ENCODE measurements at regions not wholly inside any gene's neighbourhood (a gene's known extent, or its start where the extent isn't known, plus 50 kb on each side); places are given as distances from the start of the nearest gene placed in this dataset.
A peak's percentile ranks its signal among the peaks of the same experiment; 100 is the strongest.

DNA sequence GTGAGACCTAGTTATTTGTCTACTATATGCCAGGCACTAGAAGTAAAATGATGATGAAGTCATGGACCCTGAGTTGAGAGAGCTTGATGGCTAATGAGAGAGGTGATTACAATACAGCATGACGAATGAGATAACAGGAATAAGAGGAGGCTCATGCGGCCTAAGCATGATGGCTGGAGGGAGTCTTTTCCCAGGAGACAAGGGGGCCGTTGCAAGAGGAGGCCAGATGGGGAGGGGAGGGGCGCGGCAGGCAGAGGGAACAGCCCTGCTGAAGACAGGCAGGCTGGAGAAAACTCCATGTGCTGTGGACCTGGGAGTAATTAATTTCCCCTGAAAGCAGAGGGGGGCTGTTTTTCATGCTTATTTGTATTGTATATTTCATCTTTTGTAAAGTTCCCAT is 144.7 kb upstream of the RFLNA start (continued):
- TF ChIP-seq, protein P1, sequence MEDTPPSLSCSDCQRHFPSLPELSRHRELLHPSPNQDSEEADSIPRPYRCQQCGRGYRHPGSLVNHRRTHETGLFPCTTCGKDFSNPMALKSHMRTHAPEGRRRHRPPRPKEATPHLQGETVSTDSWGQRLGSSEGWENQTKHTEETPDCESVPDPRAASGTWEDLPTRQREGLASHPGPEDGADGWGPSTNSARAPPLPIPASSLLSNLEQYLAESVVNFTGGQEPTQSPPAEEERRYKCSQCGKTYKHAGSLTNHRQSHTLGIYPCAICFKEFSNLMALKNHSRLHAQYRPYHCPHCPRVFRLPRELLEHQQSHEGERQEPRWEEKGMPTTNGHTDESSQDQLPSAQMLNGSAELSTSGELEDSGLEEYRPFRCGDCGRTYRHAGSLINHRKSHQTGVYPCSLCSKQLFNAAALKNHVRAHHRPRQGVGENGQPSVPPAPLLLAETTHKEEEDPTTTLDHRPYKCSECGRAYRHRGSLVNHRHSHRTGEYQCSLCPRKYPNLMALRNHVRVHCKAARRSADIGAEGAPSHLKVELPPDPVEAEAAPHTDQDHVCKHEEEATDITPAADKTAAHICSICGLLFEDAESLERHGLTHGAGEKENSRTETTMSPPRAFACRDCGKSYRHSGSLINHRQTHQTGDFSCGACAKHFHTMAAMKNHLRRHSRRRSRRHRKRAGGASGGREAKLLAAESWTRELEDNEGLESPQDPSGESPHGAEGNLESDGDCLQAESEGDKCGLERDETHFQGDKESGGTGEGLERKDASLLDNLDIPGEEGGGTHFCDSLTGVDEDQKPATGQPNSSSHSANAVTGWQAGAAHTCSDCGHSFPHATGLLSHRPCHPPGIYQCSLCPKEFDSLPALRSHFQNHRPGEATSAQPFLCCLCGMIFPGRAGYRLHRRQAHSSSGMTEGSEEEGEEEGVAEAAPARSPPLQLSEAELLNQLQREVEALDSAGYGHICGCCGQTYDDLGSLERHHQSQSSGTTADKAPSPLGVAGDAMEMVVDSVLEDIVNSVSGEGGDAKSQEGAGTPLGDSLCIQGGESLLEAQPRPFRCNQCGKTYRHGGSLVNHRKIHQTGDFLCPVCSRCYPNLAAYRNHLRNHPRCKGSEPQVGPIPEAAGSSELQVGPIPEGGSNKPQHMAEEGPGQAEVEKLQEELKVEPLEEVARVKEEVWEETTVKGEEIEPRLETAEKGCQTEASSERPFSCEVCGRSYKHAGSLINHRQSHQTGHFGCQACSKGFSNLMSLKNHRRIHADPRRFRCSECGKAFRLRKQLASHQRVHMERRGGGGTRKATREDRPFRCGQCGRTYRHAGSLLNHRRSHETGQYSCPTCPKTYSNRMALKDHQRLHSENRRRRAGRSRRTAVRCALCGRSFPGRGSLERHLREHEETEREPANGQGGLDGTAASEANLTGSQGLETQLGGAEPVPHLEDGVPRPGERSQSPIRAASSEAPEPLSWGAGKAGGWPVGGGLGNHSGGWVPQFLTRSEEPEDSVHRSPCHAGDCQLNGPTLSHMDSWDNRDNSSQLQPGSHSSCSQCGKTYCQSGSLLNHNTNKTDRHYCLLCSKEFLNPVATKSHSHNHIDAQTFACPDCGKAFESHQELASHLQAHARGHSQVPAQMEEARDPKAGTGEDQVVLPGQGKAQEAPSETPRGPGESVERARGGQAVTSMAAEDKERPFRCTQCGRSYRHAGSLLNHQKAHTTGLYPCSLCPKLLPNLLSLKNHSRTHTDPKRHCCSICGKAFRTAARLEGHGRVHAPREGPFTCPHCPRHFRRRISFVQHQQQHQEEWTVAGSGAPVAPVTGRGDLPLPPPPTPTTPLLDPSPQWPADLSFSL (CRISPR knock-in tag; IDR thresholded peaks at IDR 0.05): no peak

DNA sequence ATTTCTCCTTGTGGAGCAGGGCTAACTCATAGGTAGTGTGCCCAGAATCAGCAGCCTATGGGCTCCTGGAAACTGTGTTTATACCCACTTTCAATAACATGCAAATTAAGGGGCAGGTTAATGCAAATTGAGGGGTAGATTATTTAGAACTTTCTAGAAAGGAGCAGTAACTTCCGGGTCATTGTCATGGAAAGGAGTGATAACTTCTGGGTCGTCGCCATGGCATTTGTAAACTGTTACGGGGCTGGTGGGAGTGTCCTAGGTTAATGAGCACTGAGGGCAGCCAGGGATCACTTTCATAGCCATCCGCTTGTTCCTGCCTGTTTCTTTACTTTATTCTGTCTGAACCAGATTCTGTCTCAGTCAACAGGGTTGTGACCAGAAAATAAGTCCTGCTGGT is 143.3 kb upstream of the RFLNA start:
- Histone ChIP-seq H4K20me1 (ENCODE audit: insufficient read depth, low read length) (no peaks in the 10 kb centered on the region), H3K27ac (ENCODE audit: extremely low read length, insufficient read depth, low read length) (no peak overlapping the region), H3K4me2 (ENCODE audit: low read depth, low read length) (no peak overlapping the region), H3K9me3 (ENCODE audit: low read length) (no peaks in the 10 kb centered on the region), H2AFZ (ENCODE audit: low read length) (no peak overlapping the region), H3K27me3 (ENCODE audit: control insufficient read depth in 1 of 2, insufficient read depth in 2 of 2, low read length in 2 of 2) (peaks cover 0 to 30% of the 10 kb centered on the region in 2 experiments; a peak in 2 of 5 replicates), H3K9ac (ENCODE audit: insufficient read depth, low read depth, low read length) (no peak overlapping the region), H3K79me2 (ENCODE audit: insufficient read depth, low read length) (no peaks in the 10 kb centered on the region), H3K4me1 (ENCODE audit: insufficient read depth, low read length) (no peaks in the 10 kb centered on the region), H3K36me3 (replicated peaks in 1 of 2; ENCODE audit: control insufficient read depth in 1 of 2, insufficient read depth in 2 of 2, low read length in 2 of 2) (no peaks in the 10 kb centered on the region), H3K4me3 (replicated peaks in 1 of 3; ENCODE audit: insufficient read depth in 1 of 3, low read depth in 2 of 3, low read length in 3 of 3) (no peak overlapping the region)
- no TSS peak for BruUV-seq (replicated peaks)
- in situ Hi-C loops (cut with HindIII; ENCODE audit: extremely low pct_ligation_motif_present, low pct_unique_long_range_greater_than_20kb): no loop called here
- CTCF ChIA-PET (ENCODE audit: low intra/inter-chr PET ratio, low total read pairs): no interaction called here
- ATAC-seq (no peak), DNase-seq (ENCODE audit: low spot score) (no peak), FAIRE-seq (no peak)
- TF ChIP-seq NR2C2 (CRISPR knock-in tag; IDR thresholded peaks at IDR 0.05; ENCODE audit: borderline replicate concordance) (peak; percentile 54; the same call in 1 of the 2 replicates), DNMT3B (CRISPR knock-in tag; conservative IDR thresholded peaks at IDR 0.05) (no peak), GABPA (IDR thresholded peaks at IDR 0.05; ENCODE audit: low read depth, low read length) (no peak), GABPA (CRISPR knock-in tag; IDR thresholded peaks at IDR 0.05; ENCODE audit: low read depth) (peak; percentile 53)
- intact Hi-C loops (cut with micrococcal nuclease; ENCODE audit: unreplicated experiment): no loop called here
- POLR2A ChIA-PET: no interaction called here
- 83% methylated on average over 5 of the region's 5 CpGs for WGBS (ENCODE audit: low lambda C conversion rate)
